Liver (tissue), 3 donors: ENCODE measurements at regions not wholly inside any gene's neighbourhood (a gene's known extent, or its start where the extent isn't known, plus 50 kb on each side); places are given as distances from the start of the nearest gene placed in this dataset.

ENCODE experiments used
- CTCF ChIP-seq: fragments of 150-350 bp; IDR thresholded peaks from 2 replicates; pipeline ENCODE4 v1.5.1; 2017; ENCODE audit warnings: improper control_type of control experiment, low read depth, low read length; ENCODE audit not compliant: missing input control
- EGR1 ChIP-seq, 2 donors: IDR thresholded peaks; 2 replicates each; pipeline ENCODE4 v1.6.1; 2016 to 2018; ENCODE audit warnings: antibody characterized with exemption in 2 of 2, low read depth in 2 of 2
- GABPA ChIP-seq, 2 donors: IDR thresholded peaks in 1 of 2; conservative IDR thresholded peaks in 1 of 2; 2 replicates each; pipeline ENCODE4 v1.6.1; 2016; ENCODE audit warnings: antibody characterized with exemption in 2 of 2, mild to moderate bottlenecking in 1 of 2, moderate library complexity in 1 of 2
- JUND ChIP-seq, 2 donors: IDR thresholded peaks; 2 replicates each; pipeline ENCODE4 v1.6.1; 2016; ENCODE audit warnings: antibody characterized with exemption in 2 of 2
- RAD21 ChIP-seq, 2 donors: IDR thresholded peaks; 2 replicates each; pipeline ENCODE4 v1.6.1; 2016; ENCODE audit warnings: antibody characterized with exemption in 2 of 2, mild to moderate bottlenecking in 2 of 2
- YY1 ChIP-seq: IDR thresholded peaks from 2 replicates; pipeline ENCODE4 v1.6.1; 2016; ENCODE audit warnings: antibody characterized with exemption, mild to moderate bottlenecking
- donor health status: healthy.
- donor health status: healthy.

GRCh38 chr18:30135938-30136337 is 906.6 kb downstream of the DSC3 start:
- TF ChIP-seq CTCF (no peak), YY1 (no peak), EGR1 (IDR thresholded peaks at IDR 0.05; ENCODE audit: low read depth in 2 of 2) (no peak), JUND (IDR thresholded peaks at IDR 0.05) (no peak), GABPA (IDR thresholded peaks at IDR 0.05 in 1 of 2, conservative IDR thresholded peaks at IDR 0.05 in 1 of 2) (no peak), RAD21 (IDR thresholded peaks at IDR 0.05) (no peak)
